NCI-H2081 treated with DMSO at 0.1 percent for 48 hours (cell line): ENCODE measurements at regions not wholly inside any gene's neighbourhood (a gene's known extent, or its start where the extent isn't known, plus 50 kb on each side); places are given as distances from the start of the nearest gene placed in this dataset.
"Not testable (repeated sequence)": the region's sequence is repeated elsewhere in the genome, so short reads cannot be mapped to it uniquely, and the experiment has no call there.

Experiments
- DNase-seq: peaks from one replicate; lab custom pipeline; 2025; lab: John Stamatoyannopoulos, UW

- DNase-seq, result no peak
Observed at GRCh38 chr7:86372262-86372661, 271.4 kb upstream of the GRM3 start.

DNA sequence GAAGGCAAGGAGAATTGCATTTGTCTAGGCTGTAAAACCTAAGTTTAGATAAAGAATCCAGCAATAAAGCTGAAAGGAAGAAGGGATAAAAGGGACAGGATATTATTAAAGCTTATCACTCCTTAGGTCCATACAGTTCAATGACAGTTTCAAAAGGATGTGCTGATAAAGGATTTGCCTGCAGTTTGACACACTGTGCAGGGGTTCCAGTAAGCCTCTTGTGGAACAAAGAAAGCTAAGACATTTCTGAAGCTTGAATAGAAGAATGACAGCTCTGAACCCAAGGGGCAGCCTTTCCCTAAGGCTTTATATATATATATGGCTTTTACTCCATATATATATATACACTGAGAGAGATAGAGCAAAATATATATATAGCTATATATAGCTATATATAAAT lies 276.8 kb upstream of the GRM3 start:
- DNase-seq, result no peak

DNA sequence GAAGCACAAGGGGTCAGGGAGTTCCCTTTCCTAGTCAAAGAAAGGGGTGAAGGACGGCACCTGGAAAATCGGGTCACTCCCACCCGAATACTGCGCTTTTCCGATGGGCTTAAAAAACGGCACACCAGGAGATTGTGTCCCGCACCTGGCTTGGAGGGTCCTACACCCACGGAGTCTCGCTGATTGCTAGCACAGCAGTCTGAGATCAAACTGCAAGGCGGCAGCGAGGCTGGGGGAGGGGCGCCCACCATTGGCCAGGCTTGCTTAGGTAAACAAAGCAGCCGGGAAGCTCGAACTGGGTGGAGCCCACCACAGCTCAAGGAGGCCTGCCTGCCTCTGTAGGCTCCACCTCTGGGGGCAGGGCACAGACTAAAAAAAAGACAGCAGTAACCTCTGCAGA lies 303.3 kb upstream of the GRM3 start:
- not testable (repeated sequence) for DNase-seq

GRCh38 chr7:86339051-86339450 lies 304.7 kb upstream of the GRM3 start:
- no peak for DNase-seq

DNA sequence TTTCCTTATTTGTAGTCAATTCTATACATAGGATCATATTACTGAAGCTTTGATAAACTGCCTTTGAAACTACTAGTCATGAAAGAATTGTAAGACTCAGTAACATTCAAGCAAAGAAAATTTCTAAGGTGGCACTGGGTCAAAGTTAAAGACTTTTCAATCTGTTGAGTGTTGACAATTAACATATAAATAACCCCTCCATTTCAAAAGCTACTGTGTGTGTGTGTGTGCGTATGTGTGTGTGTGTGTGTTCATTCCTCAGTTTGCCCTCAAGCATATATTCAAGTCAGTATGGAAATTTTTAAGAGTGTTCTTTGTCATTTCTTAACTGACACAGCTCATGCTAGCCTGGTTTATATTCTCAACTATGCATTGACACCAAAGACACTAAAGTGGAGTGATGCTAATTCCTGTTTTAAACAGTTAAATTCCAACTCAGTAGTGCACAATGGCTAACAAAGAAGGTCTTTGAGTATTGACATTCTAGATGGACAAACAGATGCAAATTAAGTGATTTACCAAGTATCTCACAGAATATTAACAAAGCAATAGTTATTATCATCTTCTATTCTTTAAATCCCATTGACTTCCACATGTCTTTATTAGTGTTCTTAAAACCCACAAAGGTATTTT lies 314.8 kb upstream of the GRM3 start:
- no peak for DNase-seq

DNA sequence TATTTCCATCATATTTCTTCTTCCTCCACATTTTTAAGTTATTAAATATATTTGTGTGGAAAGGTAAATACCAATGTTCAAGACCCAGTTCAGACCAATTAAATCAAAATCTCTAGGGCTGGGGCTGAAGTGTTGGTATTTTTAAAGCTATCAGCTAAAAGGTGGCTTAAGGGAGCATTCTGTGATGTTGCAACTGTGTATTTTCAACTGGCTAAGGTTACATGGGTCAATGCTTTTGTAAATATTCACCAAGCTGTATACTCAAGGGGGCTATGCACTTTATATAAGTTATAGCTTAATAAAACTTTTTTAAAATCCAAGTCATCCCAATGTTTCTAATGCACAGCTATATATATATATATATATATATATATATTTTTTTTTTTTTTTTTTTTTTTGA lies 316.9 kb upstream of the GRM3 start:
- DNase-seq, result no peak

DNA sequence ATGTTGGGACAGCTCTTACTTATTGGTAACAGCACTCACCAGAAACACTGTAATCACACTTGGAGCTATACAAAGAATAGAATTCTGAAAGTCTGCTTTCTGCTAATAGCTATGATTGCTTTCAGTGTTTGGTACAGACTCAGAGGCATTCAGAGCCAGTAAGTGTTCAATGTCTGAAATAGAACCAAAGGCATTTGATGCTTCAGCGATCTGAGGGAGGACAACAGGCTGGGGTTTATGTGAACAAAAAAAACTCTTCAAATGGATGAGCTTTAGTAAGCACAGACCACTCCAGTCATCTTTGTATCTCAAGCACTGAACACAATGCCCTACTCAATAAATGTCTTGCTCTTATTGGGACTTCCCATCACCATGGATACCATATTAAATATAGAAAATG lies 322.8 kb upstream of the GRM3 start:
- DNase-seq, result no peak

GRCh38 chr7:86320341-86320740 lies 323.4 kb upstream of the GRM3 start:
- peak; percentile 18 for DNase-seq

DNA sequence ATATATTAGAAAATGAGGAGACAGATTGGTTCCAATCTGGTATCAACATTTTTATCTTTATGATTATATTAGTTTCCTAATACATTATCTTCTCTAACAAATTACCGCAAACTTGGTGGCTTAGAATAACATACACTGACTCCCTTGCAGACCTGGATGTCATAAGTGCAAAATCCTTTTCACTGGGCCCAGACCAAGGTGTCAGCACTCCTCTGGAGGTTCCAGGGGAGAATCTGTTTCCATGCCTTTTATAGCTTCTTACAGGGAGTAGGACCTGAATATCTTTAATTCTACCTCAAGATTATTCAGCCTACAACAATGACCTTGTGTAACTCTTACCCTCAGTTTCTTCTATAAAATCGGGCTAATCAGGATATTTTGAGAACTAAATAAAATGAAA lies 329.9 kb upstream of the GRM3 start:
- no peak for DNase-seq

DNA sequence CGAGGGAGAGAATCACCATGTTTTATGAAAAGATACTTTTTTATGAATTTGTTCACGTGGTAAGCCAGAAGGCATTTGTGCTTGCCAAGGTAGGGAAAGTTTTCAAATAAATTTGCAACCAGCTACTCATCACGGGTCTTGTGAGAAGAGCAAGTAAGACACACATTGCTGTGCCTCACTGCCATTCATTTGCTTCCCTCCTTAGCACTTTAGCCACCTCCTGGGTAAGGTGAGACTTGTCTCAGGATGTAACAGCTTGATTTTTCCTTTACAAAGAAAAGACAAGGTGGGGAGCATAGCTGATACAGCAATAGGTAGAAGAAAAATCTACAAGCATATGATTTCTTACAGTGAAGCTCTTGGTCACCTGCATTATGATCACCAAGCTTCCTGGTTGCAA lies 342.4 kb upstream of the GRM3 start:
- DNase-seq, result no peak

- no peak for DNase-seq
Observed at GRCh38 chr7:86295526-86295925, 348.2 kb upstream of the GRM3 start.

- no peak for DNase-seq
Observed at GRCh38 chr7:86282014-86282682, 361.6 kb upstream of the GRM3 start.

DNA sequence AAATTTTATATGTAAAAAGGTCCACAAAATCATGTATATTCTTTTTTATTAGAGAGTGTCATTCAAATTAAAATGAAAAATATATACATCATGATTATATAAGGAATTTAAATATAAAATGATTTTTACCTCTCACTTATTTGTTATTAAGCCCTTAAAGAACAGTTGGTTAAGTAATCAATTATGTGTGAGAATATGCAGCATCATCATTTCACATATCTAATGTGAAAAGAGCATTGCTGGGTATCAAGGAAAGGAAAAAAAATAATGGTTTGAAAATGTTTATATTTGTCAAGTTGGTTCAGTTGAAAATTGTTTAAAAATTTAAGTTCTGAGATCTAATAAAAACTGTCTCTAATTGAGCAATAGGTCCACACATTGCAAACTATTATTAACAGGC lies 363.6 kb upstream of the GRM3 start:
- DNase-seq, result no peak

DNA sequence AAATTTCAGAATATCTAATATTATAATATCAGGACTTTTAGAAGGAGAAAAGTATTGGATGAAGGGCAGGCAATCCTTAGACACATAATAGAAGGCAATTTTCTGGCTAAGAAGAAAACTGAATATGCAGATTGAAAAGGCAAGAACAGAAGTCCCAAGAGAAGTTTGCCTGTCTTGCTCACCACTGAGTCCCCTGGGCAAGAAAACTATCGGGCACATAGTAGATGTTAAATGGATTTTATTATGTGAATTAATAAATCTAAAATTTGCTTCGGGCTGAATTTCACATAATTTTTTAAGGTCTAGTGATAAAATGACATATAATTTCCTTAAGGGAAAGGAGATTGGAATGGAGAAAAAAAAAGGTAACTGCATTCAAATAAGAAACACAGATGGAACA lies 380.9 kb upstream of the GRM3 start:
- no peak for DNase-seq

GRCh38 chr7:86257894-86258293 lies 385.8 kb upstream of the GRM3 start:
- DNase-seq, result no peak

- no peak for DNase-seq
Observed at GRCh38 chr7:86252406-86252805, 391.3 kb upstream of the GRM3 start.

DNA sequence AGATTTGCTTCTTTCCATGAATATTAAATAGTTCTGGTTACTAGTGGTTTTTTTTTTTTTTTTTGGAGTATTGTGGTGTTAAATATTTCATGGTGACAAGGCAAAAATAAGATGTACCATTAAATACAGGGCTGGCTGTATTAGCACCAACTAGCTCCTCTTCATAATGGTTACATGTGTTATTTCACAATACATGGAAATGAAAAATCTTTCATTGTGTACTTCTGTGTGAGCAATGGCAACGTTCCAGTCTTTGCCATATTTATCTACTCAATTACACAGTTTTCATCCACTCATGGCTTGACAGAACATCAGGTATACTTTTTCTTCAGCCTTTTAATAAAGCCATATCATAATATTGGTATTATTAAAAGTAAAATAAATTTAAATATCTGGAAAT lies 394.7 kb upstream of the GRM3 start:
- peak; percentile 10 for DNase-seq

GRCh38 chr7:86243171-86243570 lies 400.5 kb upstream of the GRM3 start:
- DNase-seq, result no peak

DNA sequence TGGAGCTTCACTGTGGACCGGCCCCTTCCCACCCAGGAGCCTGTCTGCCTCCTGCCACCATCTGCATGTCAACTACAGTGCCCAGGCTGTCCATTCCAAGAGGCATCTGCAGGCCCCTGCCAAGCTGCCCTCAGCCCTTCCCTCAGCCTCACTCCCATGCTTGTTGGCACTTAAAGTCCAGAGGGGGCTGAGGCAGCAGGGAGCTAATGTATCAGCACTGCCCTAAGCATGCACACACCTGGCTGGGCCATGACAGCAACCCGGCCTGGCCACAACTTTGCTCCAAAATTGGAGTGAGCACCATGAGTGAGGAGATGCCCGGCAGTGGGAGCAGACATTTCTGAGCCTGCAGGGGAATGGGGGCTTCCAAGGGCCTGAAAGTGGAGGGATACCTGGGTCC lies 417.5 kb upstream of the GRM3 start:
- no peak for DNase-seq

- DNase-seq, result no peak
Observed at GRCh38 chr7:86222806-86223205, 420.9 kb upstream of the GRM3 start.

GRCh38 chr7:86214734-86215133 lies 429.0 kb upstream of the GRM3 start:
- DNase-seq, result no peak

- no peak for DNase-seq
Observed at GRCh38 chr7:86212976-86213375, 430.7 kb upstream of the GRM3 start.

- no peak for DNase-seq
Observed at GRCh38 chr7:86209036-86209435, 434.7 kb upstream of the GRM3 start.

DNA sequence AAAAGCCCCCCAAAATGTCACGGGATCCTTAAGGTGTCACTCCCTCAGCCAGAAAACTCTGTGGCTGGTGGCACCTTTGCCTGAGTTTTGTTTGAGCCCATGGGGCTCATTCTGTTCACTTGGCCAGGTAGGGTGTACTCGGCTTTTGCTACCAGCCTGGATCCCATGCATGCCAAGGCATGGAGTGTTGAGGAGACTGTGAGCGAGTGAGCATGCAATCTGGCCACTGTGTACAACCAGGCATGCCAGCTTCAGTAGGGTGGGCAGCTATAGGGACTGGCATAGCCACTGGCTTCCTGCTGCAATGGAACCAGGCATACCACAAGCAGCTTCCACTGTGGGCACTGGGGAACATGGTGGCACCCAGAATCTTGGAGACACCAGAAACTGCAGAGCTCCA lies 436.0 kb upstream of the GRM3 start:
- no peak for DNase-seq
